Aorta (tissue), 5 donors: ENCODE measurements at regions not wholly inside any gene's neighbourhood (a gene's known extent, or its start where the extent isn't known, plus 50 kb on each side); places are given as distances from the start of the nearest gene placed in this dataset.
"Not testable (repeated sequence)": the region's sequence is repeated elsewhere in the genome, so short reads cannot be mapped to it uniquely, and the experiment has no call there.

Experiments
- ATAC-seq: fragments of 200-7000 bp; cut with Tn5 transposase; one replicate; pipeline ENCODE4 v1.9.1; 2022; ENCODE audit warnings: moderate library complexity; ENCODE audit not compliant: low FRiP score
- DNase-seq, 2 donors: peaks; one replicate each; pipeline ENCODE4 v3.0.0-alpha.2; 2020
- H3K27ac ChIP-seq, 2 donors: one replicate each; pipeline ENCODE4 v1.5.1; 2013; ENCODE audit warnings: low read length in 2 of 2, mild to moderate bottlenecking in 2 of 2, moderate library complexity in 2 of 2, control low read depth in 1 of 2, inconsistent platforms in 1 of 2, low read depth in 1 of 2
- H3K27me3 ChIP-seq, 2 donors: one replicate each; pipeline ENCODE4 v1.6.1; 2013; ENCODE audit warnings: control low read depth in 1 of 2, low read length in 1 of 2, mild to moderate bottlenecking in 1 of 2, moderate library complexity in 1 of 2; ENCODE audit not compliant: insufficient read depth in 2 of 2, control insufficient read depth in 1 of 2
- H3K36me3 ChIP-seq, 2 donors: one replicate each; pipeline ENCODE4 v1.6.1; 2013; ENCODE audit warnings: control low read depth in 1 of 2, low read length in 1 of 2, mild to moderate bottlenecking in 1 of 2; ENCODE audit not compliant: insufficient read depth in 2 of 2, control insufficient read depth in 1 of 2
- H3K4me1 ChIP-seq, 2 donors: one replicate each; pipeline ENCODE4 v1.6.1; 2013; ENCODE audit warnings: low read length in 2 of 2, control low read depth in 1 of 2, mild to moderate bottlenecking in 1 of 2, moderate library complexity in 1 of 2; ENCODE audit not compliant: insufficient read depth in 2 of 2, control insufficient read depth in 1 of 2
- H3K4me3 ChIP-seq, 2 donors: one replicate each; pipeline ENCODE4 v1.5.1; 2013; ENCODE audit warnings: low read length in 2 of 2, control low read depth in 1 of 2, mild to moderate bottlenecking in 1 of 2
- H3K9me3 ChIP-seq: one replicate; pipeline ENCODE4 v1.6.1; 2013; ENCODE audit warnings: mild to moderate bottlenecking, low read length; ENCODE audit not compliant: control insufficient read depth
- WGBS, 2 donors: extraction: QIAGEN DNeasy Blood & Tissue Kit; methylation state at CpG; one replicate each; pipeline ENCODE4 v1.1.7; 2013; 5-methylcytosine and 5-hydroxymethylcytosine counted together
- intact Hi-C, 2 donors: fragments of 100-400 bp; cut with DNase I; formaldehyde crosslinking; loops; one replicate each; pipeline versions ENCODE4 v1.14.2 to v1.15.0; 2022
- donor health status: healthy with polysubstance abuse.
- donor health status: Bipolar disorder and iron deficiency.
- donor health status: DM: no; HTN: no; CAD: no.
- donor health status: DM: no; HTN: no; CAD: no.
- donor health status: DM: yes; HTN: yes; CAD: no.

DNA sequence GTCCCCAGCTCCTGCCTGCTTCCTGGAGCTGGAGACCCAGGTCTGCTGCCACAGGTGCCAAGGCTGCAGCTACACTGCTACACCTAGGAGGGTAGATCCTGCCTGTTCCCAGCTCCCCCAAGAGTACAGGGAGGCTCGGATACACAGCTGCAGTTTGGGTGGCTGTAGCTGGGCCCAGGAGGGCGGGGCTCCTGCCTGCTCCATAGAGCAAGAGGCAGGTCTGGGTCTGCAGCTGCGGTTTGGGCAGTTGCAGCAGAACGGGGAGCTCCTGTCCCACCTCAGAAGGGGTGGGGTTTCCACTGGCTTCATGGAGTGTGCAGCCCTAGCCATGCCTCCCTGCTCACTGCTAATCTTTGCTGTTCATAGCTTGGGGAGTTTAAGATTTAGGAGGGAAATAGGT lies 199.0 kb downstream of the NUFIP1 start:
- no peak for ATAC-seq
- no peaks in the 10 kb centered on the region for H3K4me1 ChIP-seq
- H3K9me3 ChIP-seq, result no peaks in the 10 kb centered on the region
- WGBS, 2 donors, result 42 to 44% methylated on average over 4 of the region's 4 CpGs
- H3K27me3 ChIP-seq, result no peaks in the 10 kb centered on the region
- H3K36me3 ChIP-seq, result no peaks in the 10 kb centered on the region
- no peak for DNase-seq
- no peak overlapping the region for H3K4me3 ChIP-seq
- H3K27ac ChIP-seq, result no peak overlapping the region
- intact Hi-C loops, result no loop called here

- DNase-seq (no peak), ATAC-seq (no peak)
- 97% methylated on average over 7 of the region's 7 CpGs for WGBS, 2 donors
- H3K27me3 ChIP-seq, result no peaks in the 10 kb centered on the region
- no peaks in the 10 kb centered on the region for H3K4me1 ChIP-seq
- no peak overlapping the region for H3K4me3 ChIP-seq
- H3K9me3 ChIP-seq, result no peaks in the 10 kb centered on the region
- H3K36me3 ChIP-seq, result no peaks in the 10 kb centered on the region
- intact Hi-C loops, result no loop called here
- no peak overlapping the region for H3K27ac ChIP-seq
Measured at GRCh38 chr13:44787617-44788016, 201.7 kb downstream of the NUFIP1 start.

DNA sequence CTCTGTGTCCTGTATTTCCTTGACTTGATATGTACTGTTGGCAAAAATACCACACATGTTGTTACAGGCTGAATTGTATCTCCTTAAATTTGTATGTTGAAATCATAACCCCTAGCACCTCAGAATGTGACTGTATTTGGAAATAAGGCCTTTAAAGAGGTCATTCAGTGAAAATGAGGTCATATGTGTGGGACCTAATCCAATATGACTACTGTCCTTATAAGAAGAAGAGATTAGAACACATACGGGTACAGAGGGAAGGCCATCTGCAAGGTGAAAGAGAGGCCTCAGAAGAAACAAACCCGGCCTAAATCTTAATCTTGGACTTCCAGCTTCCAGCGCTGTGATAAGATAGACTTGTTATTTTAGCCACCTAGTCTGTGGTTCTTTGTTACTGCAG lies 202.5 kb downstream of the NUFIP1 start:
- Histone ChIP-seq H3K27ac (no peak overlapping the region), H3K4me3 (no peak overlapping the region), H3K36me3 (no peaks in the 10 kb centered on the region), H3K9me3 (no peaks in the 10 kb centered on the region), H3K4me1 (no peaks in the 10 kb centered on the region), H3K27me3 (no peaks in the 10 kb centered on the region)
- intact Hi-C loops, result no loop called here
- DNase-seq (no peak), ATAC-seq (no peak)
- WGBS, 2 donors, result 83 to 84% methylated on average over 3 of the region's 3 CpGs

- no peak overlapping the region for H3K4me3 ChIP-seq
- DNase-seq, result no peak
- ATAC-seq, result no peak
- no peaks in the 10 kb centered on the region for H3K4me1 ChIP-seq
- no peaks in the 10 kb centered on the region for H3K36me3 ChIP-seq
- H3K9me3 ChIP-seq, result no peaks in the 10 kb centered on the region
- intact Hi-C loops, result no loop called here
- 96 to 99% methylated on average over 3 of the region's 3 CpGs for WGBS, 2 donors
- H3K27me3 ChIP-seq, result no peaks in the 10 kb centered on the region
- no peak overlapping the region for H3K27ac ChIP-seq
Measured at GRCh38 chr13:44785401-44785800, 203.9 kb downstream of the NUFIP1 start.

DNA sequence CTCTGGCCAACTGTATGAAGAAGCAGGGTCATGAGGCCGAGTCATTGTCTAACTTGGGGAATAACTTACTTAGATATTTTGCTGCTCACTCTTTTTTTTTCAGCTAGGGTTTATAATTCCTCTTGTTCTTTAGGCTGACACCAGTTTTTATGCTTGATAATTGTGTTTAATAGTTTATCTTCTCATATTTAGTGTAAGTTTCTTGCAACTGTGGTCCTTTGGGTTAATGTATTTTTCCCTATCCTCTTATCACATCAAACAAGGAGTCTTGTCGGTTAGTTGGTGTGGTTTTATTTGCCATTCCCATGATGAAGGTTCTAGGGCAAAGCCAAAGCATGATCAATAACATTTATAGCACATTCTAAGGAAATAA lies 204.6 kb downstream of the NUFIP1 start:
- 97% methylated on average over 2 of the region's 2 CpGs for WGBS, 2 donors
- no peak for ATAC-seq
- intact Hi-C loops, result no loop called here

DNA sequence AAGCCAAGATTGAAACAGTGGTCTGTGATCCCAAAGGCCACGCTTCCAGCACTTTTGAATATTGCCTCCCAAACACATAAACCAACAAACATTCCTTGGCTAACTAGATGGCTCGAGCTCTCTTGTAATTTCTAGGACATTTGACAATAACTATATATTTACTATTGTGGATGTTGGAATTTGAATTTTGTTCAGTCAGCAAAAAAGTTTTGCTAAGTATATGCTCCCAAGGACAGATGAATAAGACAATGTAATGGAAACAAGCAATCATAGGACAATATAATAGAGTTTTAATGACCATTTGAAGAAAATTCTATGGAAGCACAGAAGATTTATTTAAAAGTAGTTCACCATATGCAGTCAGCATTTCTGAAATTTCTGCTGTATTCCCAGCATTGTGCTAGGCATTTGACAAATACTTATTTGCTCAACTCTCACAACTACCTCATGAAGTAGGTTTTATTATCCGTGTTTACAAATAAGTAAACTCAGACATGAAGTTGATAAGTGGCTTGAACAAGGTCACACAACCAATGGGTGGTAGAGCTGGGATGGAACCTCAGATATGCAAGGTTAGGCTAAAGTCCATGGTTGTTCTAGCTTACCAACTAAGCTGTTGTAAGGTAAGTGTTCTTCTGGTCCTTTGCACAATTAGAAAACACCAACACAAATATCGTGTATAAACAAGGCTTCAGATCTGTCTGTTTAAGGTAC lies 205.1 kb downstream of the NUFIP1 start:
- no peak for ATAC-seq
- intact Hi-C loops, result no loop called here
- no peaks in the 10 kb centered on the region for H3K27me3 ChIP-seq
- no peaks in the 10 kb centered on the region for H3K36me3 ChIP-seq
- H3K4me3 ChIP-seq, result no peak overlapping the region
- 94% methylated on average over 4 of the region's 4 CpGs for WGBS, 2 donors
- no peak overlapping the region for H3K27ac ChIP-seq
- DNase-seq, result no peak
- H3K4me1 ChIP-seq, result no peaks in the 10 kb centered on the region
- no peaks in the 10 kb centered on the region for H3K9me3 ChIP-seq

More for the DNA sequence above, 204.6 kb downstream of the NUFIP1 start:
- Histone ChIP-seq H3K4me3 (no peak overlapping the region), H3K27ac (no peak overlapping the region), H3K36me3 (no peaks in the 10 kb centered on the region), H3K9me3 (no peaks in the 10 kb centered on the region), H3K4me1 (no peaks in the 10 kb centered on the region), H3K27me3 (no peaks in the 10 kb centered on the region)
- no peak for DNase-seq

DNA sequence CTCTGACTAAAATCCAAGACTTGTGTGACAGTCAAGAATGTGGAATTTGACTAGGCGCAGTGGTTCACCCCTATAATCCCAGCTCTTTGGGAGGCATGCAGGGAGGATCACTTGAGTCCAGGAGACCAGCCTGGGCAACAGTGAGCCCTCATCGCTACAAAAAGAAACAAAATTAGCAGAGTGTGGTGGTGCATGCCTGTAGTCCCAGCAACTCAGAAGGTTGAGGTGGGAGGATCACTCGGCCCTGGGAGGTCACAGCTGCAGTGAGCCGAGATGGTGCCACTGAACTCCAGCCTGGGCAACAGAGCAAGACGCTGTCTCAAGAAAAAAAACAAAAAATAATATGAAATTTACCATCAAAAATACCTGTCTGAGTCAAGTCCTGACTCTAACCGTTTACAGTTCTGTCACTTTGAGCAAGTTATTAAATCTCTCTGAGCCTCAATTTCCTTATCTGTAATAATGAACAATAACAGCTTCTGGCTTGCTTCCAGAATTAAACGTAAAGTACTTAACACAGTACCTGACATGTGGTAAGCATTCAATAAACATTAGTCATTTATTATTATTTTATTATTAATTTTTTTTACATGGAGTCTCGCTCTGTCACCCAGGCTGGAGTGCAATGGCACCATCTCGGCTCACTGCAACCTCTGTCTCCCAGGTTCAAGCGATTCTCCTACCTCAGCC lies 204.6 kb upstream of the TSC22D1 start:
- DNase-seq (no peak), ATAC-seq (no peak)
- intact Hi-C loops, result no loop called here
- Histone ChIP-seq H3K4me1 (no peaks in the 10 kb centered on the region), H3K27ac (no peak overlapping the region), H3K27me3 (no peaks in the 10 kb centered on the region), H3K4me3 (no peak overlapping the region), H3K9me3 (no peaks in the 10 kb centered on the region), H3K36me3 (no peaks in the 10 kb centered on the region)
- WGBS, 2 donors, result 90 to 94% methylated on average over 10 of the region's 10 CpGs

GRCh38 chr13:44778761-44779484 lies 202.8 kb upstream of the TSC22D1 start:
- no peak overlapping the region for H3K4me3 ChIP-seq
- no peaks in the 10 kb centered on the region for H3K27me3 ChIP-seq
- no peaks in the 10 kb centered on the region for H3K4me1 ChIP-seq
- intact Hi-C loops, result no loop called here
- DNase-seq (no peak), ATAC-seq (no peak)
- no peak overlapping the region for H3K27ac ChIP-seq
- H3K9me3 ChIP-seq, result no peaks in the 10 kb centered on the region
- WGBS, 2 donors, result 79 to 85% methylated on average over 9 of the region's 9 CpGs
- no peaks in the 10 kb centered on the region for H3K36me3 ChIP-seq

DNA sequence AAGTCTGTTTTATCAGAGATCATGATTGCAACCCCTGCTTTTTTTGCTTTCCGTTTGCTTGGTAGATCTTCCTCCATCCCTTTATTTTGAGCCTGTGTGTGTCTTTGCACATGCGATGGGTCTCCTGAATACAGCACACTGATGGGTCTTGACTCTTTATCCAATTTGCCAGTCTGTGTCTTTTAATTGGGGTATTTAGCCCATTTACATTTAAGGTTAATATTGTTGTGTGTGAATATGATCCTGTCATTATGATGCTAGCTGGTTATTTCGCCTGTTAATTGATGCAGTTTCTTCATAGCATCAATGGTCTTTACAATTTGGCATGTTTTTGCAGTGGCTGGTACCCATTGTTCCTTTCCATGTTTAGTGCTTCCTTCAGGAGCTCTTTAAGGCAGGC lies 199.2 kb upstream of the TSC22D1 start:
- intact Hi-C loops, H3K9me3 ChIP-seq, H3K27me3 ChIP-seq, DNase-seq, H3K36me3 ChIP-seq, ATAC-seq, H3K27ac ChIP-seq, H3K4me3 ChIP-seq, H3K4me1 ChIP-seq: not testable (repeated sequence)
- WGBS, 2 donors, result 96% methylated on average over 3 of the region's 3 CpGs
